ENCODE measurements at regions not wholly inside any gene's neighbourhood (a gene's known extent, or its start where the extent isn't known, plus 50 kb on each side); places are given as distances from the start of the nearest gene placed in this dataset.

DNA sequence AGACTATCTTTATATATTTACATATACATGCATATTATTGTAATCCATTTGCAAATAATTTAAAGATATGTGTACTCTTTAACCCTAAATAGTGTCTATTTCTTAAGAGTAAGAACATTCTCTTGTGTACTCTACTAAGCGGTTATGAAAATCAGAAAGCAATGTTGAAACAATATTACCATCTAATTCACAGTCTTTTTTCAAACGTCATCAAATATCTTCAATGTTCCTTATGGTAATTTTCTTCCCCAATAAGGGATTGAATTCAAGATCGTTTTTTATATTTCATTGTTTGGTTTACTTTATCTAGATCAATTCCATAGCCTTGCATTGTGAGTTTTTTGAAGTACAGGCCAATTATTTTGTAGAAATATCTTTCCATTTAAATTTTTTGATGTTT lies 1647.4 kb upstream of the PRR20A start:
- no peaks in the 10 kb centered on the region for H3K36me3 ChIP-seq (ENCODE audit: insufficient read depth, low read length)
- no peaks in the 10 kb centered on the region for H3K27me3 ChIP-seq (ENCODE audit: insufficient read depth, low read length)
- ChIA-PET POLR2A (ENCODE audit: partially characterized antibody) (no interaction called here), CTCF (ENCODE audit: partially characterized antibody) (no interaction called here)
- Mint-ChIP-seq H3K9me3 (peaks cover 4 to 12% (median 6%) of the 10 kb centered on the region in 8 donors), H3K36me3 (no peaks in the 10 kb centered on the region), H3K27ac (no peak overlapping the region), H3K4me1 (no peaks in the 10 kb centered on the region), H3K4me3 (no peak overlapping the region), H3K27me3 (no peaks in the 10 kb centered on the region)
- no peaks in the 10 kb centered on the region for H3K9me3 ChIP-seq (ENCODE audit: control insufficient read depth in 1 of 2, low read length in 2 of 2)
- intact Hi-C loops (cut with micrococcal nuclease), result no loop called here
- H3K4me1 ChIP-seq (ENCODE audit: insufficient read depth, low read length), result no peaks in the 10 kb centered on the region
- no peak overlapping the region for H3K4me3 ChIP-seq (ENCODE audit: low read length in 2 of 2)
- no peak for DNase-seq
- no peak overlapping the region for H3K27ac ChIP-seq (ENCODE audit: low read depth, low read length)

DNA sequence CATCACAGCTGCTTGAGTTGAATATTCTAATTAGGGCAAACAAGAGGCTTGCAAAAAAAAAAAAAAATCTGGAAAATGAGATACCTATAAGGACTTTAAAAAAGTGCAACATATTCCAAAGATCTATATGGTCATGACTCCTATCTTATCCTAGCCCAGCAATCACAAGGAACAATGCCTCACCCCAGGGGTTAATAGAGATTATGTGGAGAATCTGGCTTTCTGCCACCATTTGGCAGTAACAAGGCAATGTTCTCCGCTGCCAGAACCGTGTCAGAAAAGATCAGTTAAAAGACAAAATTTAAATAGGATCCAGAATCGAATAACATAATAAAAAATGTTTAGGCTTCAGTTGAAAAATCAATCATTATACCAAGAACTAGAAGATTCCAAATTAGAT lies 1643.2 kb upstream of the PRR20A start:
- intact Hi-C loops (cut with micrococcal nuclease), result no loop called here
- Histone ChIP-seq H3K4me1 (ENCODE audit: insufficient read depth, low read length) (no peaks in the 10 kb centered on the region), H3K27me3 (ENCODE audit: insufficient read depth, low read length) (no peaks in the 10 kb centered on the region), H3K36me3 (ENCODE audit: insufficient read depth, low read length) (no peaks in the 10 kb centered on the region), H3K27ac (ENCODE audit: low read depth, low read length) (no peak overlapping the region), H3K9me3 (ENCODE audit: control insufficient read depth in 1 of 2, low read length in 2 of 2) (no peaks in the 10 kb centered on the region), H3K4me3 (ENCODE audit: low read length in 2 of 2) (no peak overlapping the region)
- POLR2A ChIA-PET (ENCODE audit: partially characterized antibody), result no interaction called here
- no peaks in the 10 kb centered on the region for H3K27me3 Mint-ChIP-seq
- no peak for DNase-seq
- no peak overlapping the region for H3K4me3 Mint-ChIP-seq
- H3K4me1 Mint-ChIP-seq, result no peaks in the 10 kb centered on the region
- CTCF ChIA-PET (ENCODE audit: partially characterized antibody), result no interaction called here
- peaks cover 3 to 14% (median 9%) of the 10 kb centered on the region in 8 donors for H3K9me3 Mint-ChIP-seq
- H3K27ac Mint-ChIP-seq, result no peak overlapping the region
- no peaks in the 10 kb centered on the region for H3K36me3 Mint-ChIP-seq

DNA sequence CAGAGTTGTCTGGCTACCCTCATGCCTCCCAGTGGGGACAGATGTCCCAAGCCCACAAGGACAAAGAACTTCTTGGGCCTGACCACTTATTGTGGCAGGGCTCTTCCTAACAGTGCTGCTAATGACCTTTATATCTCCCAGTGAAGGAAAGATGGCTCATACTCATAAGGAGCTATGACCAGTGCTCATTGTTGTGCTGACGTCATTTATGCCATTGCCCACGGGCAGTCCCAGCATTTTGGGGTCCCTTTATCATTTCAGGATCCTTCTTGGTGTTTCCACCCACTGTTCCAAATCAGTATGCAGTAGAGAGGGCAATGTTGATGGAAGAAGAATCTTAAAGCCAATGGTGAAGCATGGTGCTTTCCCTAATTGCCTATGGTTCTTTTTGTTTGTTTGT lies 1640.0 kb upstream of the PRR20A start:
- peak overlapping the region in 1 of 8 donors; percentile 10 for H3K4me3 Mint-ChIP-seq
- intact Hi-C loops (cut with micrococcal nuclease), result no loop called here
- peak overlapping the region in 1 of 7 donors; percentile 30 for H3K27ac Mint-ChIP-seq
- H3K4me1 Mint-ChIP-seq, result no peaks in the 10 kb centered on the region
- ChIA-PET POLR2A (ENCODE audit: partially characterized antibody) (no interaction called here), CTCF (ENCODE audit: partially characterized antibody) (no interaction called here)
- Histone ChIP-seq H3K27ac (ENCODE audit: low read depth, low read length) (no peak overlapping the region), H3K4me1 (ENCODE audit: insufficient read depth, low read length) (no peaks in the 10 kb centered on the region), H3K9me3 (ENCODE audit: control insufficient read depth in 1 of 2, low read length in 2 of 2) (no peaks in the 10 kb centered on the region), H3K4me3 (ENCODE audit: low read length in 2 of 2) (no peak overlapping the region), H3K36me3 (ENCODE audit: insufficient read depth, low read length) (no peaks in the 10 kb centered on the region), H3K27me3 (ENCODE audit: insufficient read depth, low read length) (no peaks in the 10 kb centered on the region)
- H3K36me3 Mint-ChIP-seq, result no peaks in the 10 kb centered on the region
- no peak for DNase-seq
- no peaks in the 10 kb centered on the region for H3K27me3 Mint-ChIP-seq
- H3K9me3 Mint-ChIP-seq, result peaks cover 3 to 29% (median 15%) of the 10 kb centered on the region in 8 donors

- Mint-ChIP-seq H3K36me3 (no peaks in the 10 kb centered on the region), H3K4me3 (no peak overlapping the region), H3K9me3 (peaks cover 0 to 16% (median 5%) of the 10 kb centered on the region in 8 donors), H3K4me1 (no peaks in the 10 kb centered on the region), H3K27me3 (no peaks in the 10 kb centered on the region), H3K27ac (no peak overlapping the region)
- ChIA-PET POLR2A (ENCODE audit: partially characterized antibody) (no interaction called here), CTCF (ENCODE audit: partially characterized antibody) (no interaction called here)
- H3K4me1 ChIP-seq (ENCODE audit: insufficient read depth, low read length), result no peaks in the 10 kb centered on the region
- H3K27me3 ChIP-seq (ENCODE audit: insufficient read depth, low read length), result no peaks in the 10 kb centered on the region
- no peaks in the 10 kb centered on the region for H3K9me3 ChIP-seq (ENCODE audit: control insufficient read depth in 1 of 2, low read length in 2 of 2)
- H3K36me3 ChIP-seq (ENCODE audit: insufficient read depth, low read length), result no peaks in the 10 kb centered on the region
- intact Hi-C loops (cut with micrococcal nuclease), result no loop called here
- no peak overlapping the region for H3K4me3 ChIP-seq (ENCODE audit: low read length in 2 of 2)
- DNase-seq, result no peak
- H3K27ac ChIP-seq (ENCODE audit: low read depth, low read length), result no peak overlapping the region
Observed at GRCh38 chr13:55516610-55517009, 1624.1 kb upstream of the PRR20A start.

DNA sequence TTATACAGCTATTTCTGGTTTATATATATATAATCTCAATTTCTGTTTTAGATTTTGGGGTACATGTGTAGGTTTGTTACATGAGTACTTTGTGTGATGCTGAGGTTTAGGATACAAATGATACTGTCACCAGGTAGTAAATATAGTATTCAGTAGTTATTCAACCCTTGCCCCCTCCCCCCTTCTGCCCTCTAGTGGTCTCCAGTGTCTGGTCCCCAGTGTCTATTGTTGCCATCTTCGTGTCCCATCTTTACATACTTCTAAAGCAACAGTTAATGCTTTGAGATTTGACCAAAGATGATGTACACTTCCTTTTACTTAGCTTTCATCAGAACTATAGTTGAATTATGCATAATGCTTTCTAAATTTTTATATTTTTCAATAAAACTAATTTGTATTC lies 1623.4 kb upstream of the PRR20A start:
- no peaks in the 10 kb centered on the region for H3K4me1 Mint-ChIP-seq
- intact Hi-C loops (cut with micrococcal nuclease), result no loop called here
- H3K4me3 Mint-ChIP-seq, result no peak overlapping the region
- no peaks in the 10 kb centered on the region for H3K36me3 ChIP-seq (ENCODE audit: insufficient read depth, low read length)
- no peak overlapping the region for H3K27ac Mint-ChIP-seq
- H3K9me3 ChIP-seq (ENCODE audit: control insufficient read depth in 1 of 2, low read length in 2 of 2), result no peaks in the 10 kb centered on the region
- H3K36me3 Mint-ChIP-seq, result no peaks in the 10 kb centered on the region
- CTCF ChIA-PET (ENCODE audit: partially characterized antibody), result no interaction called here
- no peak overlapping the region for H3K27ac ChIP-seq (ENCODE audit: low read depth, low read length)
- H3K9me3 Mint-ChIP-seq, result peaks cover under 1 to 16% (median 5%) of the 10 kb centered on the region in 8 donors
- no peak for DNase-seq
- H3K4me1 ChIP-seq (ENCODE audit: insufficient read depth, low read length), result no peaks in the 10 kb centered on the region
- H3K4me3 ChIP-seq (ENCODE audit: low read length in 2 of 2), result no peak overlapping the region
- POLR2A ChIA-PET (ENCODE audit: partially characterized antibody), result no interaction called here
- no peaks in the 10 kb centered on the region for H3K27me3 Mint-ChIP-seq
- H3K27me3 ChIP-seq (ENCODE audit: insufficient read depth, low read length), result no peaks in the 10 kb centered on the region

- H3K4me3 ChIP-seq (ENCODE audit: low read length in 2 of 2), result no peak overlapping the region
- Mint-ChIP-seq H3K36me3 (no peaks in the 10 kb centered on the region), H3K4me3 (no peak overlapping the region), H3K4me1 (no peaks in the 10 kb centered on the region), H3K27me3 (no peaks in the 10 kb centered on the region), H3K9me3 (peaks cover 0 to 21% (median 9%) of the 10 kb centered on the region in 8 donors), H3K27ac (no peak overlapping the region)
- POLR2A ChIA-PET (ENCODE audit: partially characterized antibody), result no interaction called here
- intact Hi-C loops (cut with micrococcal nuclease), result no loop called here
- CTCF ChIA-PET (ENCODE audit: partially characterized antibody), result no interaction called here
- H3K27me3 ChIP-seq (ENCODE audit: insufficient read depth, low read length), result no peaks in the 10 kb centered on the region
- H3K9me3 ChIP-seq (ENCODE audit: control insufficient read depth in 1 of 2, low read length in 2 of 2), result no peaks in the 10 kb centered on the region
- no peaks in the 10 kb centered on the region for H3K36me3 ChIP-seq (ENCODE audit: insufficient read depth, low read length)
- no peak for DNase-seq
- no peaks in the 10 kb centered on the region for H3K4me1 ChIP-seq (ENCODE audit: insufficient read depth, low read length)
- no peak overlapping the region for H3K27ac ChIP-seq (ENCODE audit: low read depth, low read length)
Observed at GRCh38 chr13:55528434-55528833, 1612.3 kb upstream of the PRR20A start.

DNA sequence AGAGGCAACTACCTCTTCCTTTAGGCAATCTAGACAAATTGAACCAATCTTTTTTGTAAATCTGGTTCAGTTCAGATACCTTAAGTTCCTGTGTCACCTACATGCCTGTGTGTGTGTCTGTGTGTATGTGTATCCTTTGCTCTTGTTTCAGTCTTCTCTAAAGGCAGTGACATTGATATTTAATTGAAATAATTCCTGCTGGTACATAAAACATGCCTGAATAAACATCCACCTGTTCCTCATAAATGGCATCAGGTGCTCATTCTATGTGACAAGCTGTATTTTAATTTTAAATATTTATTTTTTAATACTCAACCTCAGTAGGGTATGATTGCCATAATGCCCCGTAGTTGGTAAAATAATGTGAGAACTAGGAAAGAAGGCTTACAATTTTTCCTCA lies 1606.4 kb upstream of the PRR20A start:
- no peak overlapping the region for H3K4me3 Mint-ChIP-seq

GRCh38 chr13:55538424-55538823 lies 1602.3 kb upstream of the PRR20A start:
- no peaks in the 10 kb centered on the region for H3K27me3 Mint-ChIP-seq
- no peaks in the 10 kb centered on the region for H3K4me1 ChIP-seq (ENCODE audit: insufficient read depth, low read length)
- H3K9me3 ChIP-seq (ENCODE audit: control insufficient read depth in 1 of 2, low read length in 2 of 2), result no peaks in the 10 kb centered on the region
- no peak overlapping the region for H3K27ac Mint-ChIP-seq
- no peak overlapping the region for H3K27ac ChIP-seq (ENCODE audit: low read depth, low read length)
- ChIA-PET CTCF (ENCODE audit: partially characterized antibody) (no interaction called here), POLR2A (ENCODE audit: partially characterized antibody) (no interaction called here)
- no peaks in the 10 kb centered on the region for H3K27me3 ChIP-seq (ENCODE audit: insufficient read depth, low read length)
- intact Hi-C loops (cut with micrococcal nuclease), result no loop called here
- no peak overlapping the region for H3K4me3 ChIP-seq (ENCODE audit: low read length in 2 of 2)
- H3K4me3 Mint-ChIP-seq, result no peak overlapping the region
- no peaks in the 10 kb centered on the region for H3K36me3 ChIP-seq (ENCODE audit: insufficient read depth, low read length)
- no peak for DNase-seq
- no peaks in the 10 kb centered on the region for H3K36me3 Mint-ChIP-seq
- H3K9me3 Mint-ChIP-seq, result peaks cover 0 to 8% (median 4%) of the 10 kb centered on the region in 8 donors
- no peaks in the 10 kb centered on the region for H3K4me1 Mint-ChIP-seq

More for the DNA sequence above, 1606.4 kb upstream of the PRR20A start:
- no peaks in the 10 kb centered on the region for H3K36me3 Mint-ChIP-seq
- CTCF ChIA-PET (ENCODE audit: partially characterized antibody), result no interaction called here
- no peak overlapping the region for H3K27ac Mint-ChIP-seq
- no peaks in the 10 kb centered on the region for H3K36me3 ChIP-seq (ENCODE audit: insufficient read depth, low read length)
- H3K4me3 ChIP-seq (ENCODE audit: low read length in 2 of 2), result no peak overlapping the region
- peaks cover 0 to 19% (median 6%) of the 10 kb centered on the region in 8 donors for H3K9me3 Mint-ChIP-seq
- H3K9me3 ChIP-seq (ENCODE audit: control insufficient read depth in 1 of 2, low read length in 2 of 2), result no peaks in the 10 kb centered on the region
- intact Hi-C loops (cut with micrococcal nuclease), result no loop called here
- H3K27me3 Mint-ChIP-seq, result no peaks in the 10 kb centered on the region
- H3K4me1 ChIP-seq (ENCODE audit: insufficient read depth, low read length), result no peaks in the 10 kb centered on the region
- no peak overlapping the region for H3K27ac ChIP-seq (ENCODE audit: low read depth, low read length)
- POLR2A ChIA-PET (ENCODE audit: partially characterized antibody), result no interaction called here
- no peaks in the 10 kb centered on the region for H3K4me1 Mint-ChIP-seq
- no peak for DNase-seq
- H3K27me3 ChIP-seq (ENCODE audit: insufficient read depth, low read length), result no peaks in the 10 kb centered on the region
